ENCODE measurements at regions not wholly inside any gene's neighbourhood (a gene's known extent, or its start where the extent isn't known, plus 50 kb on each side); places are given as distances from the start of the nearest gene placed in this dataset.
"Not testable (repeated sequence)": the region's sequence is repeated elsewhere in the genome, so short reads cannot be mapped to it uniquely, and the experiment has no call there.

DNA sequence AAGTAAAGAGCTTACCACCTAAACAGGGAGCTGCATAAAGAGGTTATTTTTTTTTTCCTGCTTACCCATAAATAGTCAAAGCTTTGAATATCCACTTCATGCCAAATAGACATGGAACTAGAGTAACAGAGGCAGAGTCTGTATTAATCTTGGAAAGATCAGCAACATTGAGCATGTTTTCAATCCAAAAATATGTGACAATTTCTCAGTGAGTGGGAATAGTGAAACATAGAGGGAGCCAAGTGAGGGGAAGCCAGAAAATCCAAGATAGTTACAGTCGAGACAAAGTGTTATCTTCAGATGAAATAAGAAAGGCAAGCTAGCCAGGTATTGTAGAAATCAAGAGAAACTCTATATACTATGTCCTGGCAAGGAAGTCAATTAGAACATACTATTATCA, 122.3 kb upstream of the TACR3 start:
- DNase-seq = no peak

DNA sequence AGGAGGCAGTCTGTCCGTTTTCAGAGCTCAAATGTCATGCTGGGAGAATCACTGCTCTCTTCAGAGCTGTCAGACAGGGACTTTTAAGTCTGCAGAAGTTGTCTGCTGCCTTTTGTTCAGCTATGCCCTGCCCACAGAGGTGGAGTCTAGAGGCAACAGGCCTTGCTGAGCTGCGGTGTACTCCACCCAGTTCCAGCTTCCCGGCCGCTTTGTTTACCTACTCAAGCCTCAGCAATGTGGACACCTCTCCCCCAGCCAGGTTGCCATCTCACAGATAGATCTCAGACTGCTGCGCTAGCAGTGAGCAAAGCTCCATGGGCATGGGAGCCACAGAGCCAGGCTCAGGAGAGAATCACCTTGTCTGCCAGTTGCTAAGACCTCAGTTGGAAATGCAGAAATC, 90.5 kb upstream of the TACR3 start:
- DNase-seq = not testable (repeated sequence)

DNA sequence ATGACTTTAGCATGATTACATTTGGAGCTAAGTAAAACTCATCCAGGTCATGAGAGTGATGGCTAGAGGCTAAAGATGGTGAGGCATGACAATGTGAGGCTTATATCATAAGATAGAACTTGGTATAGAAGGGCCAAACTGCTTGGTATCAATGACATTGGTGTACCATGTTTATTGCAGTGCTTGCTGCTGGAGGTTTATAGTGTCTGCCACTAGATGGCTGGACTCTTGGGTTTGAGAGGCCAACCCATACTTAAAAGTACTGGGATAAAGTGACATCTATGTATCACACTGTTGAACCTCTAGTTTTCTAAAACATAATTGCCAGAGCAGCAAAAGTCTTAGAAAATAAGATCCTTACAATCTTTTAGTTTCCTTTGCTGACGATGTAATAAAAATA, 83.0 kb upstream of the TACR3 start:
- DNase-seq = no peak

DNA sequence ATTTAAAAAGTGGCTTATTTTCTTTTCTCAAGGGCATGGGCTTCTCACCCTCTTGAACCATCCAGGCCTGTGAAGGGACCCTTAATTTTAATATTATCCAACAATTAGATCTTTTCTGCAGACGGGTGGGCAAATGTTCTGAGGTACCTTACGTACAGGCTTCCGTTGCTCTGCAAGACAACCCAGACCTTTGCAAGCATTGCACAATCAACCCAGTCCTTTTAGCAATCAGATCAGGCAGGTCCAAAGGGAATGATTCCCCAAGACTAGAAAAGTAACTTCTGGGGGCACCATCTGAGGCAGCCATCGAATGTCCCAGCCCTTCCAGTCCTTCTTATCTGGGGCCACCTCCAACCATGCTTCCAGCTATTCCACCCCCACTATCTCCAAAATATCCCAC, 67.3 kb upstream of the TACR3 start:
- DNase-seq = no peak

DNA sequence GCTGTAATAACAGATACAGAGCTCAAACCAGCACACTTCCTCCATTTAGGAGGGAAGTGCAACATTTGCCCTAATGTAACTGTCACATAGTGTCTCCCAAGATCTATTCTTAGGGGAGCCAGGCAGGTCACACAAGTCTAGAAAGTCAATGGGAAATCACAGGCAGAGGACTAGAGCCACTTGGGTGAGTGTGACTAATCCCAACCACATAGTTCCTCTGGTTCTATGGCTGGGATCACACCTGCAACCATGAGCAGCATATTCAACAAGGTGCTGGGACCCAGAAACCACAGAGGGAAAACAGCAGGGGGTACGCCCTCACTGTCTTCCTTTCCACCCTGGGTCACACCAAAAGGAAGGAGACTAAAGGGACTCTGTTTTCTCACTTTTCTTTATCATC, 66.8 kb upstream of the TACR3 start:
- DNase-seq = no peak

DNA sequence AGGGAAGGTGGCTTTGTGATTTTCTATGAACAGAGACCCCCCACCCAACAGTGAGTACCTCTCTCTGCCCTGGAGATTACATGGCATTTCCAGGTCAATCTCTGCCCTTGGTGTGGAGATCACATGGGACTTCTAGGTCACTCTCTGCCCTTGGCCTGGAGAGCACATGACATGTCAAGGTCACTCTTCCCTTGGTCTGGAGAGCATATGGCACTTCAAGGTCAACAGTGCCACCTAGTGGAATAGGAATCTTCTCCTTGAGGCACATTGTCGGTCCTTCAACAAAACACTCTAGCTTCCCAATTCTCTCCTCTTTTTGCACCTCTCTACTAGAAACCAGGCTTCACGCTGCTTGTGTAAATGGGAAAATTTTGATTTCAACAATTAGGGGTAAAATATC, 66.2 kb upstream of the TACR3 start:
- DNase-seq = no peak

DNA sequence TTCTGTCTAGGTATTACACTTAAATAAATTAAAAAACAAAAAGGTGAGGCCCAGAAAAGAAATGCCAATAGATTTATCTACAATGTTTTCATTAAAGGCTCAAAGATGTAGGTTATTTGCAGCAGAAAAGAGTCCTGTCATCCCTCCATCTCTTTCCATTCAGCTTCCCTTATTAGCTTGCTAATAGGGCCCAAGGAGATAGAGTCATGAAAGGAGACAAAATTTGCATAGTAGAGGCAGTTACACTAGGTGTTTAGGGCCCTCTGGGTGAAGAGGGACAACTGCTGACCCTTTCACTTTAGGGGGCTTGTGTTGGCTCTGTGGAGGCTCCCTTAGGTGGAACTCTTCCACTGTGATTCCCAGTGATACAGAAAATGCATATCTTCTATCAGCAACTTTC, 58.4 kb upstream of the TACR3 start:
- no peak for DNase-seq

DNA sequence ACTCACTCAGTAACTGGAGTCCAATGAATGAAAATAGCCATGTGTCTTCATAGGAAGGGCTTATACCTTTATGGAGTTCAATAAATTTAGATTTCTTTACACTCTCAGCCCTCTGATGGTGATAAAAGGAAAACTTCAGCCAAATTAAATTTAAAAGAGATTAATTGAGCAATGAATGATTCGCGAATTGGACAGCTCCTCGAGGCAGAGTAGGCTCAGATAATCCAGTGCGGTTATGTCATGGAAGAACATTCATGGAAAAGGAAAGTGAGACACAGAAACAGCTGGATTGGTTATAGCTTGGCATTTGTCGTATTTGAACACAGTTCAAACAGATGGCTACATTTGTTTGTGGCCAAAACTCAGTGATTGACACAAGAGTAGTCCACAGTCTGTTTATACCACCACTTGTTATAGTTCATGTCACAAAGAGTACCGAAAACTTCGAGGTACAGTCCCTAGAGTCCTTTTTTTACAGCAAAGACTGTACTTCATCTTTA, 54.6 kb upstream of the TACR3 start:
- no peak for DNase-seq

DNA sequence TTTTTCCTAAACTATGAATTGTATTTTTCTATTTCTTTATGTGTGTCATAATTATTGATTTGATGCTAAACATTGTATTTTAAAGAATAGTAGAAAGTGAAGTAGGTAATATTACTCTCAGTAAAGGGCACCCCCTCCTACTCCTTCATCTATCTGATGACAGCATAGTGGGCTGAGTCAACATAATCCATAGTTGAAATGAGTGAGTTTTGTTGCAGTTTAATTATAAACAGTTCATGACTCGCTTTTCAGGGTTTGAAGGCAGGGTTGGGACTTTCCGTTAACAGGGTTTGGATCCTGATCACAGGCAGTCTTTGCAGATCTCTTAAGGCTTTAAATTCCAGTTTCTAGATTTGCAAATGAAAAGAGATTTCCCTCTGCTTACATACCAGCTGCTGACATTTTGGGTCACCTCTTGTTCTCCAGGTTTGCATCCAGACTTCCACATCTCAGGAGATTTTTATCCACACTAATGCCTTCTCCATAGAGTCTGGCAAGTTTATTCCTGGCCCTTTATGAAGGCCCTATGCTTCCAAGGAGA, 54.0 kb upstream of the TACR3 start:
- no peak for DNase-seq
